WI38 (cell line): ENCODE measurements at regions not wholly inside any gene's neighbourhood (a gene's known extent, or its start where the extent isn't known, plus 50 kb on each side); places are given as distances from the start of the nearest gene placed in this dataset.

Experiments used
- H3K4me3 ChIP-seq: 2 replicates; pipeline ENCODE4 v1.5.1; 2011; ENCODE audit warnings: low read depth, mild to moderate bottlenecking, control low read depth, low read length
- TF ChIP-seq, protein P1 (sequence below): IDR thresholded peaks from 2 replicates; pipeline ENCODE4 v1.5.1; 2012; ENCODE audit warnings: low read depth, mild to moderate bottlenecking, control low read depth, low read length

GRCh38 chr10:129344731-129345355 is 122.2 kb upstream of the MGMT start:
- TF ChIP-seq, protein P1, sequence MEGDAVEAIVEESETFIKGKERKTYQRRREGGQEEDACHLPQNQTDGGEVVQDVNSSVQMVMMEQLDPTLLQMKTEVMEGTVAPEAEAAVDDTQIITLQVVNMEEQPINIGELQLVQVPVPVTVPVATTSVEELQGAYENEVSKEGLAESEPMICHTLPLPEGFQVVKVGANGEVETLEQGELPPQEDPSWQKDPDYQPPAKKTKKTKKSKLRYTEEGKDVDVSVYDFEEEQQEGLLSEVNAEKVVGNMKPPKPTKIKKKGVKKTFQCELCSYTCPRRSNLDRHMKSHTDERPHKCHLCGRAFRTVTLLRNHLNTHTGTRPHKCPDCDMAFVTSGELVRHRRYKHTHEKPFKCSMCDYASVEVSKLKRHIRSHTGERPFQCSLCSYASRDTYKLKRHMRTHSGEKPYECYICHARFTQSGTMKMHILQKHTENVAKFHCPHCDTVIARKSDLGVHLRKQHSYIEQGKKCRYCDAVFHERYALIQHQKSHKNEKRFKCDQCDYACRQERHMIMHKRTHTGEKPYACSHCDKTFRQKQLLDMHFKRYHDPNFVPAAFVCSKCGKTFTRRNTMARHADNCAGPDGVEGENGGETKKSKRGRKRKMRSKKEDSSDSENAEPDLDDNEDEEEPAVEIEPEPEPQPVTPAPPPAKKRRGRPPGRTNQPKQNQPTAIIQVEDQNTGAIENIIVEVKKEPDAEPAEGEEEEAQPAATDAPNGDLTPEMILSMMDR: no peak
- H3K4me3 ChIP-seq: no peak overlapping the region

DNA sequence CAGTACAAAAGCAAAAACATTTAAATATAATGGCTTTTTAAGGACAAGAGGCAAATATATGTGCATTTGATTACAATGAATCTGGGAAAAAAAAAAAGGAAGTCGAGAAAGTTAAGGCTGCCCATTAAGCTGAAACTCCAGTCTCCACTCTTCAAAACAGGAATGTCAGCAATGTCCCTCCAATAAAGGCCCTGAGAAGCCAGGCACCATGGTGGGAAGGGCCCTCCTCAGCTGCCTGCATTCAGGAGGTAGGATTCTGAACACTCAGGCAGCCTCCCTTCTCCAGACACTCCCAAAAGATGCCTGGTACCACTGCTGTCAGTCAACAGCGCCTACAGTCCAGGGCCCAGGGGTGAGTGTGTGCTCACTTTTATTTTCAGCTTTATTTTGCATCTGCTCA is 121.3 kb upstream of the MGMT start:
- H3K4me3 ChIP-seq: no peak overlapping the region
- TF ChIP-seq, protein P1: no peak

GRCh38 chr10:129350690-129351089 is 116.4 kb upstream of the MGMT start:
- H3K4me3 ChIP-seq: no peak overlapping the region
- TF ChIP-seq, protein P1: no peak

- TF ChIP-seq, protein P1: no peak
- H3K4me3 ChIP-seq: no peak overlapping the region
Measured at GRCh38 chr10:129353101-129353500, 113.9 kb upstream of the MGMT start.

- TF ChIP-seq, protein P1: no peak
- H3K4me3 ChIP-seq: no peak overlapping the region
Measured at GRCh38 chr10:129360046-129360445, 107.0 kb upstream of the MGMT start.

DNA sequence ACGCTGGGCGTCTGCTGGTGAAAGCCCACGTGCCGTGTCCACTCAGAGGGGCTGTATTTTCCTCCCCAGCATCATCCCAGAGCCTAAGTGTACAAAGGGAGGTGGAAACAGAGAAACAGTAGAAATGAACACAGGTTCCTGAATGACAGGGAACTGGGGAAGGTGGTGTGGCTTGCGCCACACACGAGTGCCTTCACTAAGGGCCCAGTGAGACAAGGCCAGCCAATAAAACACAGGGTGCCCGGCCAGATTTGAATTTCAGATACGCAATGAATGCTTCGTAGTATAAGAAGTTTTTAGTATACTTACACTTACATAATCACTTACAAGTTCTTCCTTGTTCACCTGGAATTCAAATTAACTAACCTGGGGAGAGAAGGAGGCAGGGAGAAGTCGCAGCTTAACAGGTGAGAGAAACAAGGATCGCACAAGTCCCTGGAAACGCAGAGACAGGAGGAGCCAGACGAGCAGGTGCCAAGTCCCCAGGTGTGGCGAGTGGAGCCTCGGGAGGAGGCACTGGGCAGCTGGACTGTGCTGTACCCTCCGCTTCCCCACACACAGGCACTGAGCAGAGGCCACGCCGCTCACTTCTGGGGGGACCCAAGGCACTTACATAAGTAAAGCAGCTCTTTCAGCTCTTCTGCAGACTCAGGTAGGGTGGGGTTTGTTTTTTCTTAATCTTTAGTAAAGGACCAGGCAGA is 105.2 kb upstream of the MGMT start:
- H3K4me3 ChIP-seq: no peak overlapping the region
- TF ChIP-seq, protein P1: no peak

DNA sequence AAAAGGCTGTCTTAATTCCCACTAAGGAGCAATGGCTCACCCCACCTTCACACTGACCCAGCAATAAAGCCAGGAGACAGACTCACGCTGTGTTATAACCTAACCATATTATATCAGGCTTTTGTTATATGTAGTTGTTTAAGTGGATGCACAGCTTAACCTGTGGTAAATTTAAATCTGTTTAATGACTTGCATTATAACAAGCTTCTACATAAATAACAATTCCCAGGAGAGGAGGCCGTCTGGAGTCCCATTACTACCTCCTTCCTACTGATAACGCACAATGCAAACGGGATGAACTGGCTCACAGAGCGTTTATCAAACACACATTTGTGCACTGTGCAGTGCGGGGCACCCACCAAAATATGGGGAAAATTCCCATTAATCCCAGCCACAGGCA is 102.1 kb upstream of the MGMT start:
- H3K4me3 ChIP-seq: no peak overlapping the region
- TF ChIP-seq, protein P1: no peak
